ENCODE measurements at regions not wholly inside any gene's neighbourhood (a gene's known extent, or its start where the extent isn't known, plus 50 kb on each side); places are given as distances from the start of the nearest gene placed in this dataset.

DNA sequence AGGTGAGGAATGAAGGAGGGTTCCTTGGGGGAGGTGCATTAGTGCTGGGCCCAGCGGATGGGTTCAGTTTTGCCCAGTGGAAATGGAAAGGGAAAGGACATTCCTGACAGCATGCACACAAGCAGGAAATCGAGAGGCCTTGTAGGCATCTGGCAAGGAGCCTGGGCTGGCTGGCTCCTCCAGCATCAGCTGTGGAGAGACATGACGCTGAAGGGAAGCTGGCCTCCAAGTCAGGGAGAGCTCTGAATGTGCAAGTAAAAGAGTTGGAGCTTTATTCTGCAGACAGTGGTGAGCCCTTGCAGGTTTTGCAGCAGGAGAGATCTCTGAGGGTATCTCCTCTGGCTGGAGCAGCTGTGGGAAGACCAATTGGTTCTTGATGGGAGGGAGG lies 154.3 kb downstream of the MRPL14 start:
- Histone ChIP-seq H3K4me3 (ENCODE audit: insufficient read depth, low read depth, low read length) (no peak overlapping the region), H3K36me3 (replicated peaks; ENCODE audit: control insufficient read depth, insufficient read depth, low read length) (no peaks in the 10 kb centered on the region), H3K27me3 (ENCODE audit: control insufficient read depth, insufficient read depth, low read length) (no peaks in the 10 kb centered on the region)
- DNase-seq: no peak

DNA sequence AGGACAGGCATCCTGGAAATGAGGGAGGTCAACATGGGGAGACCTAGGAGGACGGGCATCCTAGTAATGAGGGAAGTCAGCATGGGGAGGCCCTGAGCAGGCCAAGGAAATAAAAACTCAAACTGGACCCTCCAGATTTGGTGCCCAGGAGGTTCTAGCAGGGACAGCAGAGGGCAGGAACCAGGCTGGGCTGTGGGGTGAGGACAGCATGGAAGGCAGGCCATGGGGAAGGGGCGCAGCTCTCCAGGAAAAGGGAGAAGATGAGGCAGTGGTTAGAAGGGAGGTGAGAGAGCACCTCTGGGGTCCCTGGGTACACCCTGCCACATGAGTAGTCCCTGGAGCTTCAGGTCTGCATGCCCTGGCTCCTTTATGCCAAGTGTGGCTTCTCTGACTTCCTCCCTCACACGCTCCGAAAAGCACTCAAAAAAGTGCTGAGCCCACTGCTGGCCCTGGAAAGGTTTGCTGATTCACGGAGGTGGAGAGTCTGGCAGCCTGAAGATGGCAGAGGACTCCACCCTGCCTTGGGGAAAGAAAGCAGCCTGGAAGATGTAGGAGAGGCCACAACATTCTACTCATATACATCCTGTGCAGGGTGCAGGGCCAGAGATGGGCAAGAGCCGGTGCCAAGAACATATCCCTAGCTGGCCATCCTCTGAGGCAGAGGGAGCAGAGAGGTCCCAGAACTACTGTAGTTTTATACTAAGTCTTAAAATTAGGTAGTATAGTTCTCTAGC lies 154.9 kb downstream of the MRPL14 start:
- Histone ChIP-seq H3K27me3 (ENCODE audit: control insufficient read depth, insufficient read depth, low read length) (no peaks in the 10 kb centered on the region), H3K36me3 (replicated peaks; ENCODE audit: control insufficient read depth, insufficient read depth, low read length) (no peaks in the 10 kb centered on the region), H3K4me3 (ENCODE audit: insufficient read depth, low read depth, low read length) (no peak overlapping the region)
- no peak for DNase-seq

DNA sequence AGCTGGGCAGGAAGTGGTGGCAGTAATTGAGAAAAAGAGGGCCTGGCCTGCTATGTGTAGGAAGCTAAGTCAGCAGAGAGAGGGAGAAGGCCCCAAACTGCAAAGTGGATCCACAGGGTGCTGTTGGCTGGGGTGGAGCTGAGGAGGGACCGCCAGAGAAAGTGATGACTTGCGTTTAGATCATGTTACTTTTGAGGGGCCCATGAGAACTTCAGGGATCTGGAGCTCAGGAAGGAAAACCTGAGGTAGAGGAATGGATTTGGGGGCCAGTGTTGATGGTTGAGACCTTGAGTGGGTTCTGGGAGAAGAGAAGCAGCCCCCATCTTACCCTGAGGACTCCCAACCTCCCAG lies 155.5 kb downstream of the MRPL14 start:
- DNase-seq: no peak
- no peak overlapping the region for H3K4me3 ChIP-seq (ENCODE audit: insufficient read depth, low read depth, low read length)
- H3K36me3 ChIP-seq (replicated peaks; ENCODE audit: control insufficient read depth, insufficient read depth, low read length): no peaks in the 10 kb centered on the region
- no peaks in the 10 kb centered on the region for H3K27me3 ChIP-seq (ENCODE audit: control insufficient read depth, insufficient read depth, low read length)

DNA sequence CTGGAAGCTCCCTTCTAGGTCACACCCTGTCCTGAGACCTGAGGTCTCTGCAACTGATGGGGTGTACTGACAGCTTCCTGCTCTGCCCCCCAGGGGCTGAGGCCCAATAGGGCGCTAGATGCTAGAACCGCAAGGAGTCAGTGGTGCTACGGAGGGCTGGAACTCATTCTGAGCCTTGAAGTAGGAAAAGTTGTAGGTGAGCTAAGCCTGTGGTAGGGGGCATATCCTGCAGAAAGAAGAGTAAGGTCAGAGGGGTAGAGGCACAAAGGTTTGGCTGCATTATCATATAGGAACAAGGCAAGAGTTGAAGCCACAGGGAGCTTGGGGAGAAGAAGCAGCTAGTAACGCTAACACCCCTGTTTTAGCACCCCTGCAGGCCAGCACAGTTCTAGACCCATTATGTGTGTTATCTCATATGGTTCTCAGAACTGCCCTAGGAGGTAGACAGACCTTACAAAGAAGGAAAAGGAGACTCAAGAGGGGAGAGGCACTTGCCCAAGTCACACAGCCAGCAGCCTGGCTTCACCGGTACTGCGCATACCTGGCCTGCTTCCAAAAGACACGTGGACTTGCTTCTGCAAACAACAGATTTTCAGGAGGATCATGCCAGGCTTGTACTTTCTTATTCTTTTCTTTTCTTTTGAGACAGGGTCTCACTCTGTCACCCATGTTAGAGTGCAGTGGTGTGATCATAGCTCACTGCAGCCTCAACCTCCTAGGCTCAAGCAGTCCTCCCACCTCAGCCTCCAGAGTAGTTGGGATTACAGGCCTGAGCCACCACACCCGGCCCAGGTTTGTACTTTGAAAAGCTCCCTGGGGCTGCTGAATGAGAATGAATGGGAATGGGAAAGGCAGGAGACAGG lies 156.1 kb downstream of the MRPL14 start:
- Histone ChIP-seq H3K4me3 (ENCODE audit: insufficient read depth, low read depth, low read length) (no peak overlapping the region), H3K27me3 (ENCODE audit: control insufficient read depth, insufficient read depth, low read length) (no peaks in the 10 kb centered on the region), H3K36me3 (replicated peaks; ENCODE audit: control insufficient read depth, insufficient read depth, low read length) (no peaks in the 10 kb centered on the region)
- DNase-seq: no peak

DNA sequence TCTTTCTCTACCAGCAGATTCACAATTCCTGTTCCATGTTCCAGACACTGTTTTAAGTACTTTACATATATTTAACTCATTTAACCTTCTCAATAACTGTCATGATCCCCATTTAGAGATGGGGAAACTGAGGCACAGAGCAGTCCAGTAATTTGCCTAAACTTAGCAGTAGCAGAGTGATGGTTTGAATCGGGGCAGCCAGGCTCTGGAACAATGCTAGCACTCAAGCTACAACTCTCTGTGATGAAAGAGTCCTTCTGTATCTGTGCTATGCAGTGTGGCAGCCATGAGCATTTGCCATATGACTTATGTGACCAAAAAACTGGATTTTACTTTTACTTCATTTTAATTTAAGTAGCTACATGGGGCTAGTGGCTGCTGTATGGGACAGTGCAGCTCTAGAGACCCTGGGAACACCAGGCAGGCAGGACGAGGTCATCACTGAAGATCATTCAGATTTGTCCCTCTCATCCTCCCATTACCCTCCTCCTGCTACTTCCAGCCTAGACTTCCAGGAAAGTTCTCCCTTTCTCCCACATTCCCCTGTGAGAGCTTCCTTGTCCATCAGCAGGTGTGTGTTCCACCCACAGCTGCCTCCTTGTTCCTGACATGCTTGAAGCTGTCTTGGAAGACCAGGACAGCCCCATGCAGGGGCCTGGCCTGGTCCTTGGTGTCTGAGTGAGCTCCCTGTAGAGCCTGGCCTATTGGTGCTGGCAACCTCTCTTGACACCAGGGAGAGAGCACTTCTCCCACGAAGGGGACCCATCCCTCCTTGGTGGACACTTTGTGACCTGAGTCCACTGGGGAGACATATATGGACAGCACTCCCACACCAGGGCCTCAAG lies 157.0 kb downstream of the MRPL14 start:
- Histone ChIP-seq H3K36me3 (replicated peaks; ENCODE audit: control insufficient read depth, insufficient read depth, low read length) (no peaks in the 10 kb centered on the region), H3K27me3 (ENCODE audit: control insufficient read depth, insufficient read depth, low read length) (no peaks in the 10 kb centered on the region), H3K4me3 (ENCODE audit: insufficient read depth, low read depth, low read length) (no peak overlapping the region)
- DNase-seq: no peak

DNA sequence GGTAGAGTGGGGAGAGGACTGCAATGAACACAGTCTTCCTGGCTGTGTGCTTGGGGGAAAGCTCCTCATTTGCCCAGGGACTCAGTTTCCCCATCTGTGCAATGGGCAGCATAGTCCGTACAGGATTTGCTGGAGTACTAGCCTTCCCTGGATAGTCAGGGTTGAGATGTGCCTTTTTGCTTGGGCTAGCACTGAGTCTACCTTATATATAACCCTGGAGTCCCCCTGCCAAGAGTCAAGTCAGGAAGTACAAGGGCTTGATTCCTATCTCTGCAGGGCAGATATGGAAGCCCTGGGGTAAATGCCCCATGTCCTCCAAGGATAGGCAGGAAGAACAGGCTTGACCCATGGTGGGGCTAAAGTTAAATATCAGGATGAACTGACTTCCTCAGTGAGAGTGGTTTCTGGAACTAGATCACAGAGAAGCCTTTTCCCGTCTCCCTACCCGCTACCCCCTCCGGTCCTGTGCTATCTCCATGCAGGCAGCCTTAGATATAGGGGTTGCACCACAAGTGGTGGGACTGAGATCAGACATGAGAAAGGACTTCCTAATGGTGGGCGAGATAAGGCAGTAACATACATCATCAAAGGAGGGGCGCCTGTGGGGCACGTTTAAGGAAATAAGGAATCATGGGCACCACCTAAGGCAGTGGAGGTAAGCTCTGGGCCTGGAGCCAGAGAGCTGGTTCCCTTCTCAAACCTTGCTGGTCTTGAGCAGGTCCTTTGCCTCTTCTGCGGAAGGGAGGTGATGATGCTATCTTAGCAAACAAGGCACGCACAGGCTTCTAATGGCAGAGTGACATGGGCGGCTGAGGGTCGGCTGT lies 157.9 kb downstream of the MRPL14 start:
- no peak for DNase-seq

DNA sequence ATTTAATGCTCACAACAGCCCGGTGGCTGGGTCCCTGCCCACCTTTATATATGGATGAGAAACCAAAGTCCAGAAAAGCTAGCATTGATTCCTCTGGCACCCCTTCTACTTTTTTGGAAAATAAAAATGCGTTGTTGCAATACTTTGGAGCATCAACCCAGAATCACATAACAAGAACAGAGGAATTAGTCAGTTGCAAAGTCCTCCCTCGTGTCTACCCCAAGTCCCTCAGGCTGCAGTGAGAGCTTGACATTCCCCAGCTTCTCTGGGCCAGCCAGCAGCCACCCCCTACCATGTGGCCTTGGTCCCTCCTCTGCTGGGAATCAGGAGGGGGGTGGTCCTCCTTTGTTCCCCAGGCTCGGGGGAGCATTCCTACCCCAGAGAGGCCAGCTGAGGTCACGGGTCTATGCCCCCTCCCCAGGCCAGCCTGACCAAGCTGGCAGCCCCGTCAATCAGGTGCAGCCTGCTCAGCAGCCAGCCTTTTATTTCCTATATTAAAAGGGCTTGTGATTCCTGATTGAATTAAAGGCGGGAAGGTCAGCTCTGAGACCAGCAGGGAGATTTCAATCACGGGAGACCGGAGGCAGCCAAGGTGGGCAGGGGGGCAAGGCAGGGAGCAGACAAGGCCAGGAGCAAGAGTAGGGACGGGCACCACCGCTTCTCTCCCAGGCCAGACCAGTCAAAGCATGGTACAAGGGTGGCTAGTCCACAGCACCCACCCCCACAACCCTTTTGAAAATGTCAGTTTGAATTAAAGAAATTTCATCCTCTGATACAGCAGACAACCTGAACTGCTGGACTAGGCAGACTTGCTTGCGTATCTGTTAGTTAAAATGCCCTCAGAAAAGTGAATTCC lies 158.9 kb downstream of the MRPL14 start:
- peak; percentile 63 for DNase-seq
- Histone ChIP-seq H3K4me3 (ENCODE audit: insufficient read depth, low read depth, low read length) (no peak overlapping the region), H3K27me3 (ENCODE audit: control insufficient read depth, insufficient read depth, low read length) (no peaks in the 10 kb centered on the region), H3K36me3 (replicated peaks; ENCODE audit: control insufficient read depth, insufficient read depth, low read length) (no peaks in the 10 kb centered on the region)

More for the DNA sequence above, 157.9 kb downstream of the MRPL14 start:
- Histone ChIP-seq H3K4me3 (ENCODE audit: insufficient read depth, low read depth, low read length) (no peak overlapping the region), H3K36me3 (replicated peaks; ENCODE audit: control insufficient read depth, insufficient read depth, low read length) (no peaks in the 10 kb centered on the region), H3K27me3 (ENCODE audit: control insufficient read depth, insufficient read depth, low read length) (no peaks in the 10 kb centered on the region)

DNA sequence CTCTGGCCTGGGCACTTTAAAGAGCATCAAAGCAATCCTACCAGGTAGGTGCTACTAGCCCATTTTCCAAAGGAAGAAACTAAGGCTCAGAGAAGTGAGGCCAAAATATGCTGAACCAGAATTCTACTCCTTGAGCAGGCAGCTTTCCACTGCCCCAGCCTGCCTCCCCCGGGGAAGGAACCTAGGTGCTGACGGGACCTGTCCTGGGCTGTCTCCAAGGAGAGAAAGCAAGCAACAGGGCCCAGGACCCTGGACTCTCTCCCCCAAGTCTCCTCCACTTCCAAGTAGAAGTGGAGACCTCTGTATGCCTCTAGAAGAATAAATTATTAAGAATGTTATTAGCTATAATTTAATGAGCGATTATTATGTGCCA lies 159.5 kb downstream of the MRPL14 start:
- Histone ChIP-seq H3K36me3 (replicated peaks; ENCODE audit: control insufficient read depth, insufficient read depth, low read length) (no peaks in the 10 kb centered on the region), H3K27me3 (ENCODE audit: control insufficient read depth, insufficient read depth, low read length) (no peaks in the 10 kb centered on the region), H3K4me3 (ENCODE audit: insufficient read depth, low read depth, low read length) (no peak overlapping the region)
- no peak for DNase-seq

DNA sequence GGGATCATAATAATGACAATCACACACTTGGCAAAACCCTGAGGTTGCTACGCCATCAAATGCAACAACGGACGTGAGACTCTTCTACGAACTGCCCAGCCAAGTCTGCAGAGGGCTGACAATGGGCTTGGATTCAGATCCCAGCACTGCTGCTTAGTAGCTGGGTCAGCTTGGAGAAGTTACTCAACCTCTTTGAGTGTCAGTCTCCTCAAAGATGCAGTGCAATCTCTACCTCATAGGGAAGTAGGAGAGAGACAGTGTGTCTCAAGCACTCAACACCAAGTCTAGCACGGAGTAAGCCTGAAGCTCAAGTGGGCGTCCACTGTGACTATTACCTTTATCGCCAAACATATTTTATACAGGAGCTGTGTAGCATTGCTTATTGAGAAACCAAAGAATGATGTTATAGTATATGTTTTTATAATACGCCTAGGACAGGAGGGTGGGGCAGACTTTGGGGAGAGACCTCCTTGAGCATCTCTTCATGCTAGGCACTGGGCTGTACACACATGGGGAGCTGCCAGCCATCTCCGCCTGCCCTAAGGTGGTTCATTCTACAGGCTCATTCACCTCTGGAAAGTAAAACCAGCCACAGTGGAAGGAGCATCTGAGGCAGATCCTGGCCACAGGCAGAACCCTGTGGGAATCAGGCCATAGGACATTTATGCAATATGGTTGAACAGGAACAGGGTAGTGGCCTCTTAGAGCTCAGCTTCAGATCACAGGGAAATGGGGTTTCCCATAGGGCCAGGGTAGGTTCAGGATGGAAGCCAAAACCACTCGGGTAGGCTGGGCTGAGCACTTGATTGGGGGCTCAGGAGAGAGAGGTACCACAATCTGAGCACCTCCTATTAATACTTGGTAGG lies 160.2 kb downstream of the MRPL14 start:
- Histone ChIP-seq H3K27me3 (ENCODE audit: control insufficient read depth, insufficient read depth, low read length) (no peaks in the 10 kb centered on the region), H3K4me3 (ENCODE audit: insufficient read depth, low read depth, low read length) (no peak overlapping the region), H3K36me3 (replicated peaks; ENCODE audit: control insufficient read depth, insufficient read depth, low read length) (no peaks in the 10 kb centered on the region)
- DNase-seq: no peak

DNA sequence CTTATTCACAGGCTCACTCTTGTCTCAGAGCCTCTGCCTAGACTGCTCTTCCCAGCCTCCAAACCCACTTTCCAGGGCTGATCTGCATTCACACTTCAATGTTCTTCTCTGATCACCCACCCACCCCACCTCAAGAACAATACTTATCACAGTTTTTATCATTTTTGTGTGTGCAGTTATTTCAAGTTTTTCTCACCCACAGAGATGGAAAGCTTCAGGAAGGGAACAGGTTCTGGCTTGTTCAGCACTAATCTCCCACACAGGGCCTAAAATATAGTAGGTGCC lies 160.9 kb downstream of the MRPL14 start:
- H3K4me3 ChIP-seq (ENCODE audit: insufficient read depth, low read depth, low read length): no peak overlapping the region
- no peak for DNase-seq
- no peaks in the 10 kb centered on the region for H3K27me3 ChIP-seq (ENCODE audit: control insufficient read depth, insufficient read depth, low read length)
- no peaks in the 10 kb centered on the region for H3K36me3 ChIP-seq (replicated peaks; ENCODE audit: control insufficient read depth, insufficient read depth, low read length)

DNA sequence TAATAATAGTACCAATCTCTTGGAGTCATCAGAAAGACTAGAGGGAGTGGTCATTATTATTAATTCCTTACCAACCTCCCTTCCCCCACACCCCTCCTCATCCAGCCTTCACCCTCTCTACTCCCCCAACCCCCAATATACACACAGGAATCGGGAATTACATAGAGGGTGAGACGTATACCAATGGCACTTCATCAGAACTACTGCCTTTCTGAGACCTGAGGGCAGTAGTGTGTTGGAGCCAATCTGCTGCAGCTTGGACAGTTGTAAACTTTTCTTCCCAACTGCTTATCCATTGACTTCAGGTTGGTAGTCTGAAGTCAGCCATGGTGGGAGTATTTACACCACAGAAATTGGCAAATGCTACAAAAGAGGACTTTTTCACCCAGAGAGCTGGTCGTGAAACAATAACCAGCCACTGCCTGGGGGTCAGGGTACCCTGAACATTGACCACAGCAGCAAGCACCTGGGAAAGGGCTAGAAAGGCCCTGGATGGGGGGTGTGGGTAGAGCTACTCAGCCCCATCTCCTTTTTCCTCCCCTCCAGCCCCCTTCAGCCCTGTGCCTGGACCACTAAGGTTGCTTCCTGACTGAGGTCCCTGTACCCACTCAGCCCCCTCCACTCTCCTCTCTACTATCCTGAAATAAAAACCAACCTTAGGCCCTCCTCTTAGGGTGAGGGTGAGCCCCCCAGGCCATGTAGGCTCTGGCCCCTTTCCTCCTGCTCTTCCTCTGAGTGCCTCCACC lies 161.5 kb downstream of the MRPL14 start:
- no peaks in the 10 kb centered on the region for H3K36me3 ChIP-seq (replicated peaks; ENCODE audit: control insufficient read depth, insufficient read depth, low read length)
- no peak for DNase-seq
- no peak overlapping the region for H3K4me3 ChIP-seq (ENCODE audit: insufficient read depth, low read depth, low read length)
- H3K27me3 ChIP-seq (ENCODE audit: control insufficient read depth, insufficient read depth, low read length): no peaks in the 10 kb centered on the region

DNA sequence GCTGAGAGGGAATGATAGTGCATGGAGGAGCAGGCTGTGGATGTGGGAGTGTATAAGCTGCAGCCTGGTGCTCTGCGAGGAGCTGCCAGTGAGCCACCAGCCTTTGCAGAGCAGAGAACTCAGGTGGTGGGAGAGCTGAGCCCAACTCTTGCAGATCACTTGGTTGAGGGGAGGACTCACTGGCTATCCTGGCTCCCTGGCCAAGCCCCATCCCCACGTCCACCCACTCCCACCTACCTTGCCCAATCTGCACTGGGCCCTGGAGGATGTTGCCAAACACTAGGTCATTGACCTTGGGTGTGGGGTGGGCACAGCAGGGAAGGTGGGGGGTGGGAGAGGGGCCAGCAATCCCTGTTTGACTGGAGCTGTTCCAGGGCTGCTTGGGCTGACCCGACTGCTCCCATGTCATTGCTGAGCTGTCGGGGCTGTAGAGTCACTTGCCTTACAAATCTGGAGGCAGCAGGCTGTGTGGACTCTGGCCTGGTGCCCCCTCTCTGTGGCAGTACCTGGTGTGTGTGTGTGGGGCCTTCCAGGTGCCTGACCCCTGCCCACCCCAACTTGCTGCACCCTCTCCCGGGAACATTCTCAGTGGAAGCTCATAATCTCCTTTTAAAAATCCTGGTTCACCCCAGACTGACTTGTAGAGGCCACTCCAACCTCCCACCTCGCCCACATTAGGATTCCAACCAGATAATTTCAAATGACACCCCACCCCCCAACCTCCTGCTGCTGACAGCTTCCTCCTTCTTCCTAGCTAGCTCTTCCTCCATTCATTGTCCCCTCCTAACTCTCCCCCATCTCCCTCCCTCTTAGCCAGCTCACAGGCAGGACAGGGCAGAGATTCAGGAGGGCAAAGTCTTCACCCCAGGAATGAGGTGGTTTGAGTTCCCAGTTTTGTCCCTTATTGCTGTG lies 162.3 kb downstream of the MRPL14 start:
- H3K27me3 ChIP-seq (ENCODE audit: control insufficient read depth, insufficient read depth, low read length): no peaks in the 10 kb centered on the region
- no peaks in the 10 kb centered on the region for H3K36me3 ChIP-seq (replicated peaks; ENCODE audit: control insufficient read depth, insufficient read depth, low read length)
- no peak overlapping the region for H3K4me3 ChIP-seq (ENCODE audit: insufficient read depth, low read depth, low read length)
- no peak for DNase-seq

Measured in H7 (cell line).